ENCODE measurements at regions not wholly inside any gene's neighbourhood (a gene's known extent, or its start where the extent isn't known, plus 50 kb on each side); places are given as distances from the start of the nearest gene placed in this dataset.

- no peaks in the 10 kb centered on the region for H3K9me3 ChIP-seq (ENCODE audit: severe bottlenecking)
- H3K4me3 ChIP-seq (ENCODE audit: severe bottlenecking), result no peak overlapping the region
- no peak for DNase-seq (ENCODE audit: low spot score)
- H3K27ac ChIP-seq (ENCODE audit: poor library complexity, severe bottlenecking), result no peak overlapping the region
- ATAC-seq (ENCODE audit: low read depth), result no peak
- TF ChIP-seq CTCF (IDR thresholded peaks at IDR 0.05; ENCODE audit: poor library complexity, severe bottlenecking), result no peak
- no peaks in the 10 kb centered on the region for H3K27me3 ChIP-seq (ENCODE audit: insufficient read depth, poor library complexity, severe bottlenecking)
- no peaks in the 10 kb centered on the region for H3K36me3 ChIP-seq (ENCODE audit: low read depth)
- H3K4me1 ChIP-seq (ENCODE audit: insufficient read depth, poor library complexity, severe bottlenecking), result no peaks in the 10 kb centered on the region
Measured at GRCh38 chr13:39970177-39970846, 314.9 kb downstream of the COG6 start.

- DNase-seq (ENCODE audit: low spot score), result no peak
- Histone ChIP-seq H3K9me3 (ENCODE audit: severe bottlenecking) (no peaks in the 10 kb centered on the region), H3K4me3 (ENCODE audit: severe bottlenecking) (no peak overlapping the region), H3K27ac (ENCODE audit: poor library complexity, severe bottlenecking) (no peak overlapping the region), H3K27me3 (ENCODE audit: insufficient read depth, poor library complexity, severe bottlenecking) (peaks cover 4% of the 10 kb centered on the region), H3K36me3 (ENCODE audit: low read depth) (no peaks in the 10 kb centered on the region), H3K4me1 (ENCODE audit: insufficient read depth, poor library complexity, severe bottlenecking) (no peaks in the 10 kb centered on the region)
- no peak for TF ChIP-seq CTCF (IDR thresholded peaks at IDR 0.05; ENCODE audit: poor library complexity, severe bottlenecking)
- ATAC-seq (ENCODE audit: low read depth), result no peak
Measured at GRCh38 chr13:39971526-39971925, 316.1 kb downstream of the COG6 start.

- Histone ChIP-seq H3K27ac (ENCODE audit: poor library complexity, severe bottlenecking) (no peak overlapping the region), H3K4me1 (ENCODE audit: insufficient read depth, poor library complexity, severe bottlenecking) (no peaks in the 10 kb centered on the region), H3K9me3 (ENCODE audit: severe bottlenecking) (no peaks in the 10 kb centered on the region), H3K27me3 (ENCODE audit: insufficient read depth, poor library complexity, severe bottlenecking) (peaks cover 6% of the 10 kb centered on the region), H3K4me3 (ENCODE audit: severe bottlenecking) (no peak overlapping the region), H3K36me3 (ENCODE audit: low read depth) (no peaks in the 10 kb centered on the region)
- DNase-seq (ENCODE audit: low spot score), result no peak
- TF ChIP-seq CTCF (IDR thresholded peaks at IDR 0.05; ENCODE audit: poor library complexity, severe bottlenecking), result no peak
- no peak for ATAC-seq (ENCODE audit: low read depth)
Measured at GRCh38 chr13:39976481-39976880, 321.0 kb downstream of the COG6 start.

GRCh38 chr13:39981056-39981455 is 325.6 kb downstream of the COG6 start:
- Histone ChIP-seq H3K27ac (ENCODE audit: poor library complexity, severe bottlenecking) (no peak overlapping the region), H3K4me1 (ENCODE audit: insufficient read depth, poor library complexity, severe bottlenecking) (no peaks in the 10 kb centered on the region), H3K9me3 (ENCODE audit: severe bottlenecking) (no peaks in the 10 kb centered on the region), H3K4me3 (ENCODE audit: severe bottlenecking) (no peak overlapping the region), H3K36me3 (ENCODE audit: low read depth) (no peaks in the 10 kb centered on the region), H3K27me3 (ENCODE audit: insufficient read depth, poor library complexity, severe bottlenecking) (peaks cover 6% of the 10 kb centered on the region)
- DNase-seq (ENCODE audit: low spot score), result no peak
- TF ChIP-seq CTCF (IDR thresholded peaks at IDR 0.05; ENCODE audit: poor library complexity, severe bottlenecking), result no peak
- ATAC-seq (ENCODE audit: low read depth), result no peak

- Histone ChIP-seq H3K9me3 (ENCODE audit: severe bottlenecking) (no peaks in the 10 kb centered on the region), H3K4me3 (ENCODE audit: severe bottlenecking) (no peak overlapping the region), H3K4me1 (ENCODE audit: insufficient read depth, poor library complexity, severe bottlenecking) (no peaks in the 10 kb centered on the region)
Measured at GRCh38 chr13:39982745-39983144, 327.3 kb downstream of the COG6 start.

More at GRCh38 chr13:39982745-39983144, 327.3 kb downstream of the COG6 start:
- TF ChIP-seq CTCF (IDR thresholded peaks at IDR 0.05; ENCODE audit: poor library complexity, severe bottlenecking), result no peak
- no peak overlapping the region for H3K27ac ChIP-seq (ENCODE audit: poor library complexity, severe bottlenecking)
- DNase-seq (ENCODE audit: low spot score), result no peak
- H3K36me3 ChIP-seq (ENCODE audit: low read depth), result no peaks in the 10 kb centered on the region
- no peak for ATAC-seq (ENCODE audit: low read depth)
- peaks cover 3% of the 10 kb centered on the region for H3K27me3 ChIP-seq (ENCODE audit: insufficient read depth, poor library complexity, severe bottlenecking)

Data from RWPE2 (cell line).